ENCODE measurements at regions not wholly inside any gene's neighbourhood (a gene's known extent, or its start where the extent isn't known, plus 50 kb on each side); places are given as distances from the start of the nearest gene placed in this dataset.
"Not testable (repeated sequence)": the region's sequence is repeated elsewhere in the genome, so short reads cannot be mapped to it uniquely, and the experiment has no call there.

GRCh38 chr12:60714141-60714900 is 1118.5 kb downstream of the SLC16A7 start:
- no peak overlapping the region for H3K27ac ChIP-seq (ENCODE audit: low read depth, low read length)
- no peaks in the 10 kb centered on the region for H3K27me3 ChIP-seq (ENCODE audit: insufficient read depth, low read length)
- H2AFZ ChIP-seq (ENCODE audit: low read length, unreplicated experiment), result no peak overlapping the region
- H3K79me2 ChIP-seq (ENCODE audit: control insufficient read depth, insufficient read depth, low read length, unreplicated experiment), result no peaks in the 10 kb centered on the region
- no peaks in the 10 kb centered on the region; the same call in 1 of the 2 replicates for H3K36me3 ChIP-seq (ENCODE audit: insufficient read depth, low read length)
- H3K4me3 ChIP-seq (ENCODE audit: low read depth, low read length), result no peak overlapping the region
- no peaks in the 10 kb centered on the region for H3K4me1 ChIP-seq (ENCODE audit: control insufficient read depth, insufficient read depth, low read length, unreplicated experiment)

GRCh38 chr12:60724475-60724874 is 1128.6 kb downstream of the SLC16A7 start:
- H3K4me1 ChIP-seq (ENCODE audit: control insufficient read depth, insufficient read depth, low read length, unreplicated experiment), result no peaks in the 10 kb centered on the region
- H3K36me3 ChIP-seq (ENCODE audit: insufficient read depth, low read length), result no peaks in the 10 kb centered on the region
- H3K27me3 ChIP-seq (ENCODE audit: insufficient read depth, low read length), result no peaks in the 10 kb centered on the region
- no peak overlapping the region for H3K27ac ChIP-seq (ENCODE audit: low read depth, low read length)
- no peak overlapping the region for H3K4me3 ChIP-seq (ENCODE audit: low read depth, low read length)
- no peaks in the 10 kb centered on the region for H3K79me2 ChIP-seq (ENCODE audit: control insufficient read depth, insufficient read depth, low read length, unreplicated experiment)
- H2AFZ ChIP-seq (ENCODE audit: low read length, unreplicated experiment), result no peak overlapping the region

GRCh38 chr12:60724984-60725383 is 1129.2 kb downstream of the SLC16A7 start:
- no peaks in the 10 kb centered on the region for H3K27me3 ChIP-seq (ENCODE audit: insufficient read depth, low read length)
- no peaks in the 10 kb centered on the region for H3K36me3 ChIP-seq (ENCODE audit: insufficient read depth, low read length)
- no peak overlapping the region for H3K27ac ChIP-seq (ENCODE audit: low read depth, low read length)
- H2AFZ ChIP-seq (ENCODE audit: low read length, unreplicated experiment), result no peak overlapping the region
- no peaks in the 10 kb centered on the region for H3K4me1 ChIP-seq (ENCODE audit: control insufficient read depth, insufficient read depth, low read length, unreplicated experiment)
- no peak overlapping the region for H3K4me3 ChIP-seq (ENCODE audit: low read depth, low read length)
- H3K79me2 ChIP-seq (ENCODE audit: control insufficient read depth, insufficient read depth, low read length, unreplicated experiment), result no peaks in the 10 kb centered on the region

GRCh38 chr12:60752589-60752988 is 1156.8 kb downstream of the SLC16A7 start:
- Histone ChIP-seq H3K27ac (ENCODE audit: low read depth, low read length) (no peak overlapping the region), H3K4me1 (ENCODE audit: control insufficient read depth, insufficient read depth, low read length, unreplicated experiment) (no peaks in the 10 kb centered on the region), H3K27me3 (ENCODE audit: insufficient read depth, low read length) (no peaks in the 10 kb centered on the region), H3K4me3 (ENCODE audit: low read depth, low read length) (no peak overlapping the region), H3K79me2 (ENCODE audit: control insufficient read depth, insufficient read depth, low read length, unreplicated experiment) (no peaks in the 10 kb centered on the region), H3K36me3 (ENCODE audit: insufficient read depth, low read length) (no peaks in the 10 kb centered on the region), H2AFZ (ENCODE audit: low read length, unreplicated experiment) (no peak overlapping the region)

GRCh38 chr12:60758224-60758623 is 1162.4 kb downstream of the SLC16A7 start:
- no peak overlapping the region for H3K27ac ChIP-seq (ENCODE audit: low read depth, low read length)
- H3K36me3 ChIP-seq (ENCODE audit: insufficient read depth, low read length), result no peaks in the 10 kb centered on the region
- no peaks in the 10 kb centered on the region for H3K4me1 ChIP-seq (ENCODE audit: control insufficient read depth, insufficient read depth, low read length, unreplicated experiment)
- no peaks in the 10 kb centered on the region for H3K79me2 ChIP-seq (ENCODE audit: control insufficient read depth, insufficient read depth, low read length, unreplicated experiment)
- H3K27me3 ChIP-seq (ENCODE audit: insufficient read depth, low read length), result no peaks in the 10 kb centered on the region
- H3K4me3 ChIP-seq (ENCODE audit: low read depth, low read length), result no peak overlapping the region
- no peak overlapping the region for H2AFZ ChIP-seq (ENCODE audit: low read length, unreplicated experiment)

- H3K4me3 ChIP-seq (ENCODE audit: low read depth, low read length), result no peak overlapping the region
- H3K27me3 ChIP-seq (ENCODE audit: insufficient read depth, low read length), result no peaks in the 10 kb centered on the region
- no peaks in the 10 kb centered on the region for H3K4me1 ChIP-seq (ENCODE audit: control insufficient read depth, insufficient read depth, low read length, unreplicated experiment)
- H2AFZ ChIP-seq (ENCODE audit: low read length, unreplicated experiment), result no peak overlapping the region
- H3K79me2 ChIP-seq (ENCODE audit: control insufficient read depth, insufficient read depth, low read length, unreplicated experiment), result no peaks in the 10 kb centered on the region
- H3K27ac ChIP-seq (ENCODE audit: low read depth, low read length), result no peak overlapping the region
- H3K36me3 ChIP-seq (ENCODE audit: insufficient read depth, low read length), result no peaks in the 10 kb centered on the region
Measured at GRCh38 chr12:60760965-60761364, 1165.1 kb downstream of the SLC16A7 start.

- H3K4me3 ChIP-seq (ENCODE audit: low read depth, low read length); H3K27me3 ChIP-seq (ENCODE audit: insufficient read depth, low read length); H3K36me3 ChIP-seq (ENCODE audit: insufficient read depth, low read length); H3K4me1 ChIP-seq (ENCODE audit: control insufficient read depth, insufficient read depth, low read length, unreplicated experiment); H2AFZ ChIP-seq (ENCODE audit: low read length, unreplicated experiment); H3K79me2 ChIP-seq (ENCODE audit: control insufficient read depth, insufficient read depth, low read length, unreplicated experiment); H3K27ac ChIP-seq (ENCODE audit: low read depth, low read length): not testable (repeated sequence)
Measured at GRCh38 chr12:60801166-60801565, 1205.3 kb downstream of the SLC16A7 start.

GRCh38 chr12:60803147-60803546 is 1207.3 kb downstream of the SLC16A7 start:
- Histone ChIP-seq H2AFZ (ENCODE audit: low read length, unreplicated experiment) (no peak overlapping the region), H3K4me1 (ENCODE audit: control insufficient read depth, insufficient read depth, low read length, unreplicated experiment) (no peaks in the 10 kb centered on the region), H3K27me3 (ENCODE audit: insufficient read depth, low read length) (no peaks in the 10 kb centered on the region), H3K27ac (ENCODE audit: low read depth, low read length) (no peak overlapping the region), H3K79me2 (ENCODE audit: control insufficient read depth, insufficient read depth, low read length, unreplicated experiment) (no peaks in the 10 kb centered on the region), H3K36me3 (ENCODE audit: insufficient read depth, low read length) (no peaks in the 10 kb centered on the region), H3K4me3 (ENCODE audit: low read depth, low read length) (no peak overlapping the region)

- Histone ChIP-seq H3K27ac (ENCODE audit: low read depth, low read length) (no peak overlapping the region), H3K79me2 (ENCODE audit: control insufficient read depth, insufficient read depth, low read length, unreplicated experiment) (no peaks in the 10 kb centered on the region), H3K4me1 (ENCODE audit: control insufficient read depth, insufficient read depth, low read length, unreplicated experiment) (no peaks in the 10 kb centered on the region), H3K27me3 (ENCODE audit: insufficient read depth, low read length) (no peaks in the 10 kb centered on the region), H3K4me3 (ENCODE audit: low read depth, low read length) (no peak overlapping the region), H2AFZ (ENCODE audit: low read length, unreplicated experiment) (no peak overlapping the region), H3K36me3 (ENCODE audit: insufficient read depth, low read length) (no peaks in the 10 kb centered on the region)
Measured at GRCh38 chr12:60805364-60805763, 1209.5 kb downstream of the SLC16A7 start.

GRCh38 chr12:60819794-60820193 is 1224.0 kb downstream of the SLC16A7 start:
- no peaks in the 10 kb centered on the region for H3K79me2 ChIP-seq (ENCODE audit: control insufficient read depth, insufficient read depth, low read length, unreplicated experiment)
- H3K4me1 ChIP-seq (ENCODE audit: control insufficient read depth, insufficient read depth, low read length, unreplicated experiment), result no peaks in the 10 kb centered on the region
- no peaks in the 10 kb centered on the region for H3K36me3 ChIP-seq (ENCODE audit: insufficient read depth, low read length)
- no peaks in the 10 kb centered on the region for H3K27me3 ChIP-seq (ENCODE audit: insufficient read depth, low read length)
- H2AFZ ChIP-seq (ENCODE audit: low read length, unreplicated experiment), result no peak overlapping the region
- H3K27ac ChIP-seq (ENCODE audit: low read depth, low read length), result no peak overlapping the region
- H3K4me3 ChIP-seq (ENCODE audit: low read depth, low read length), result no peak overlapping the region

- no peaks in the 10 kb centered on the region for H3K27me3 ChIP-seq (ENCODE audit: insufficient read depth, low read length)
- H2AFZ ChIP-seq (ENCODE audit: low read length, unreplicated experiment), result no peak overlapping the region
- no peaks in the 10 kb centered on the region for H3K79me2 ChIP-seq (ENCODE audit: control insufficient read depth, insufficient read depth, low read length, unreplicated experiment)
- H3K36me3 ChIP-seq (ENCODE audit: insufficient read depth, low read length), result no peaks in the 10 kb centered on the region
- no peak overlapping the region for H3K27ac ChIP-seq (ENCODE audit: low read depth, low read length)
- H3K4me3 ChIP-seq (ENCODE audit: low read depth, low read length), result no peak overlapping the region
- H3K4me1 ChIP-seq (ENCODE audit: control insufficient read depth, insufficient read depth, low read length, unreplicated experiment), result no peaks in the 10 kb centered on the region
Measured at GRCh38 chr12:60822580-60822979, 1226.8 kb downstream of the SLC16A7 start.
